Stimulated activated naive B cell treated with anti-CD40 and anti-IgM and Interleukin-4, amounts not matched to agents 10 μg/mL and 1 μg/mL and 100 μg/mL, for 72 hours (primary cell): ENCODE measurements at regions not wholly inside any gene's neighbourhood (a gene's known extent, or its start where the extent isn't known, plus 50 kb on each side); places are given as distances from the start of the nearest gene placed in this dataset.

Source experiments
- ATAC-seq, 2 donors: fragments of 150-1000 bp; cut with Tn5 transposase; replicated peaks; 2 replicates each; pipeline ENCODE4 v1.10.0; 2021; ENCODE audit warnings: moderate library complexity in 1 of 2
- DNase-seq: peaks from one replicate; pipeline ENCODE4 v3.0.0; 2021
- H3K27ac Mint-ChIP-seq: one replicate; pipeline ENCODE4 v1.8.0; 2022; ENCODE audit warnings: mild to moderate bottlenecking, mixed read lengths
- H3K27me3 Mint-ChIP-seq, 2 donors: one replicate each; pipeline ENCODE4 v1.8.0; 2022; ENCODE audit warnings: mixed read lengths in 2 of 2
- H3K36me3 Mint-ChIP-seq, 2 donors: one replicate each; pipeline ENCODE4 v1.8.0; 2022; ENCODE audit warnings: mixed read lengths in 2 of 2, mild to moderate bottlenecking in 1 of 2
- H3K4me1 Mint-ChIP-seq, 2 donors: one replicate each; pipeline ENCODE4 v1.8.0; 2022; ENCODE audit warnings: mixed read lengths in 2 of 2, mild to moderate bottlenecking in 1 of 2
- H3K4me3 Mint-ChIP-seq, 2 donors: one replicate each; pipeline ENCODE4 v1.8.0; 2022; ENCODE audit warnings: mild to moderate bottlenecking in 2 of 2, mixed read lengths in 2 of 2, moderate library complexity in 1 of 2
- H3K9me3 Mint-ChIP-seq, 2 donors: one replicate each; pipeline ENCODE4 v1.8.0; 2022; ENCODE audit warnings: mixed read lengths in 2 of 2, mild to moderate bottlenecking in 1 of 2

DNA sequence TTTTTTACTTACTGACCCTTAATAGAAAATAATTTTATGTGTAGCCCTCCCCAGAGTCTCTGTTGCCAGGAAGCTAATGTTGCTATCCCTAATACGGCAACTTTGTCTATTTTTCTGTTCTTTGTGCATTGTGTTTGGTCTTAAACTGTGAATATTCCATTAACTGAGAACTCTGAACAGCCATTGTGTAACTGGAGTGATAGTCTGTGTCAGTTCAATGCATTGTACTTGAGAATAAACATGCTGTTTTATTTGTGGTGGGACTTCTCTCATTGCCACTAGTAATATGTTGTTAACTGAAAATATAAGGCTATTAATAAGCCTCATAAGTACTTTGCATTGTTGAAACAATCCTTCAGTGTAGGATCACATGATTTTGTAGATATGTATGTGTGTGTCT lies 278.3 kb upstream of the DMRT1 start:
- Mint-ChIP-seq H3K4me1 (peaks cover 14 to 28% of the 10 kb centered on the region in 2 donors), H3K4me3 (no peak overlapping the region), H3K36me3 (no peaks in the 10 kb centered on the region), H3K27me3 (peaks cover 12 to 17% of the 10 kb centered on the region in 2 donors), H3K9me3 (peaks cover 0 to 8% of the 10 kb centered on the region in 2 donors), H3K27ac (no peak overlapping the region)
- DNase-seq, result no peak
- no peak for ATAC-seq

DNA sequence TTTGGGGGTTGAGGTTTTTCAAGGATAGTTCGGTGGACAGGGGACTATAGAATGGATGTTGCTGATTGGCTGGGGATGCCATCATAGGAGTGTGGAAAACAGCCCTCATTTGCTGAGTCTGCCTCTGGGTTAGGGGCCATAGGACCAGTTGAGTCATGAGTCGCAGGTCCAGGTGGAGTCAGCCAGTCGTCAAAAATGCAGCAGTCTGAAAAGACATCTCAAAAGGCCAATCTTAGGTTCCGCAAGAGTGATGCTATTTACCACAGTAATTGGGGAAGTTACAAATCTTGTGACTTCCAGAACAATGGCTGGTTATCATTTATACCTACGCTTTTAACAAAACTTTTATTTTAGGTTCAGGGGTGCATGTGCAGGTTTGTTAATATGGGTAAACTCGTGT lies 276.0 kb upstream of the DMRT1 start:
- H3K27me3 Mint-ChIP-seq, result peaks cover 4 to 12% of the 10 kb centered on the region in 2 donors
- peak; percentile 91 to 94 for ATAC-seq
- peak; percentile 6 for DNase-seq

GRCh38 chr9:567128-567746 lies 274.3 kb upstream of the DMRT1 start:
- DNase-seq (no peak), ATAC-seq (peak; percentile 80 to 84)
- Mint-ChIP-seq H3K4me1 (peaks cover 14 to 28% of the 10 kb centered on the region in 2 donors), H3K9me3 (peaks cover 0 to 8% of the 10 kb centered on the region in 2 donors), H3K36me3 (no peaks in the 10 kb centered on the region), H3K27me3 (peaks cover 4 to 12% of the 10 kb centered on the region in 2 donors), H3K4me3 (no peak overlapping the region), H3K27ac (no peak overlapping the region)

More for the DNA sequence above, 276.0 kb upstream of the DMRT1 start:
- Mint-ChIP-seq H3K36me3 (no peaks in the 10 kb centered on the region), H3K4me1 (peaks cover 14 to 28% of the 10 kb centered on the region in 2 donors), H3K27ac (no peak overlapping the region), H3K4me3 (no peak overlapping the region), H3K9me3 (peaks cover 0 to 8% of the 10 kb centered on the region in 2 donors)

GRCh38 chr9:567747-568305 lies 273.7 kb upstream of the DMRT1 start:
- peaks cover 14 to 28% of the 10 kb centered on the region in 2 donors for H3K4me1 Mint-ChIP-seq
- no peak for DNase-seq
- peak in 1 of 2 donors; percentile 19 for ATAC-seq
- H3K4me3 Mint-ChIP-seq, result no peak overlapping the region
- no peak overlapping the region for H3K27ac Mint-ChIP-seq
- peaks cover 0 to 8% of the 10 kb centered on the region in 2 donors for H3K9me3 Mint-ChIP-seq
- peaks cover 4 to 14% of the 10 kb centered on the region in 2 donors for H3K27me3 Mint-ChIP-seq
- no peaks in the 10 kb centered on the region for H3K36me3 Mint-ChIP-seq

DNA sequence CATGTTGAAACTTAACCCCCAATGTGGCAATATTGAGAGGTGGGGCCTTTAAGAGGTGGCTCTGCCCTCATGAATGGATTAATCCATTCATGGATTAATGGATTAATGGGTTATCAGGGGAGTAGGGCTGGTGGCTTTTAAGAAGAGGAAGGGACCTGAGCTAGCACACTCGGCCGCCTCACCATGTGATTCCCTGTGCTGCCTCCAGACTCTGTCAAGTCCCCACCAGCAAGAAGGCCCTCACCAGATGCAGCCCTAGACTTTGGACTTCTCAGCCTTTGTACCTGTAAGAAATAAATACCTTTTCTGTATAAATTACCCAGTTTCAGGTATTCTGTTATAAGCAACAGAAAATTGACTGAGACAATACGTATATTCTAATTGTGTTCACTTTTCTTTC lies 272.2 kb upstream of the DMRT1 start:
- peaks cover 0 to 8% of the 10 kb centered on the region in 2 donors for H3K9me3 Mint-ChIP-seq
- H3K4me3 Mint-ChIP-seq, result no peak overlapping the region
- no peak for DNase-seq
- H3K27me3 Mint-ChIP-seq, result peaks cover 4 to 15% of the 10 kb centered on the region in 2 donors
- no peak for ATAC-seq
- no peak overlapping the region for H3K27ac Mint-ChIP-seq
- no peaks in the 10 kb centered on the region for H3K36me3 Mint-ChIP-seq
- peaks cover 14 to 28% of the 10 kb centered on the region in 2 donors for H3K4me1 Mint-ChIP-seq

DNA sequence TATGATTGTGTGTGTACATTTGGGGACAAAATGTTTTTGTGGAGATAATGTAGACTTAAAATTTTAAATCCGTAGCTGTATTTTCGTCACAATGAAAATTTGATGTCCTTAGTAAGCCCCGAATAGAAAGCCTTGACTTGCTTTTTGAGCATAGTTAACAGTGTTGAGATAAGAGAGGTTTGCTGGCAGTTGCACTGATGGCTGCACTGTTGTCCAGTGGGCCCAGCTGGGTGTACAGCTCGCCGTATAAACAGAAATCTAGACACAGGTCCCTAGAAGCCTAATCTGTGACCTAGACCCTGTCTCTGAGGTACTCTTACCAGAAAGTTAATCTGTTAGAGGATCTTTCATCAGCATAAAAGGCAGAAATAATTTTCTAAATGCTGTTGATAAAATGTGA lies 271.3 kb upstream of the DMRT1 start:
- Mint-ChIP-seq H3K27me3 (peaks cover 0 to 15% of the 10 kb centered on the region in 2 donors), H3K36me3 (no peaks in the 10 kb centered on the region), H3K27ac (no peak overlapping the region), H3K4me1 (peaks cover 13 to 26% of the 10 kb centered on the region in 2 donors), H3K4me3 (no peak overlapping the region), H3K9me3 (peaks cover 0 to 7% of the 10 kb centered on the region in 2 donors)
- ATAC-seq (no peak), DNase-seq (no peak)

DNA sequence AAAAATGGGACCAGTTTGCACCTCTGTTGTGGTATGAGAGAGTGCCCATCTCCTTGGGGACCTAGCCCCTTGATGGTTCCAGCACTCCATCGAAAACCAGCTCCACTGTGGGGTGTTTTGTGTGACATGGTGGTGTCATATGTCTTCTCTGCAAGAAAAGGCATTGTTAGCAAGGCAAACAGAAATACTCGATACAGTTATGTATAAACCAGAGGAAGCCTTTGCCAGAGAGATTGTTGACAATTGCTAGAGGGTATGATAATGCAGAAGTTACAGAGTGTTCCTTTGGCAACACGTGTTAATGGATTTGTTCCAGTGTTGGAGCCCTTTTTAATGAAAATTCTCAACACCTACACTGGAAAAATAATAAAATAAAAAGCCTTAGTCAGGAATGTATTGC lies 270.4 kb upstream of the DMRT1 start:
- Mint-ChIP-seq H3K27ac (no peak overlapping the region), H3K4me3 (no peak overlapping the region), H3K9me3 (peaks cover 0 to 2% of the 10 kb centered on the region in 2 donors), H3K4me1 (peaks cover 7 to 17% of the 10 kb centered on the region in 2 donors), H3K36me3 (no peaks in the 10 kb centered on the region), H3K27me3 (peaks cover 0 to 15% of the 10 kb centered on the region in 2 donors)
- DNase-seq (no peak), ATAC-seq (no peak)

DNA sequence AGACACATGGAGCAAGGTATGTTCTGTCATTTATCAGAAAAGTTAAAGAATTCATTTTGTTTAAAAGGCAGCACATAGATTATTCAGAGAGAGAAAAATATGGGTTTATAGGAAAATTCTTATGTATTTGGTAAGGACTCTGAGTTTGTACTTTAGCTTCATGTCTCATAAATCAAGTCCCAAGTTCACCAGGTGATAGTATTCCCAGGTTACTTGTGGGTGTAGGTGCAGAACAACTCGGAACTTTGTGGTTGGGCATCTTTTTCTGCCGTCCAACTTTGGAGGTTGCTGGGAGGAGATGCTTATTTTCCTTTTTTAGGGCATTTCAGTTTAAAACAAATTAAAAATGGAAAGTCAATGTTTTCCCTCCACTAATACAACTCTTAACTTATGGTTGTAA lies 269.8 kb upstream of the DMRT1 start:
- H3K4me1 Mint-ChIP-seq, result peaks cover 7 to 14% of the 10 kb centered on the region in 2 donors
- H3K27ac Mint-ChIP-seq, result no peak overlapping the region
- H3K27me3 Mint-ChIP-seq, result peaks cover 0 to 15% of the 10 kb centered on the region in 2 donors
- no peak overlapping the region for H3K4me3 Mint-ChIP-seq
- no peaks in the 10 kb centered on the region for H3K36me3 Mint-ChIP-seq
- DNase-seq (no peak), ATAC-seq (no peak)
- peaks cover 0 to 2% of the 10 kb centered on the region in 2 donors for H3K9me3 Mint-ChIP-seq

DNA sequence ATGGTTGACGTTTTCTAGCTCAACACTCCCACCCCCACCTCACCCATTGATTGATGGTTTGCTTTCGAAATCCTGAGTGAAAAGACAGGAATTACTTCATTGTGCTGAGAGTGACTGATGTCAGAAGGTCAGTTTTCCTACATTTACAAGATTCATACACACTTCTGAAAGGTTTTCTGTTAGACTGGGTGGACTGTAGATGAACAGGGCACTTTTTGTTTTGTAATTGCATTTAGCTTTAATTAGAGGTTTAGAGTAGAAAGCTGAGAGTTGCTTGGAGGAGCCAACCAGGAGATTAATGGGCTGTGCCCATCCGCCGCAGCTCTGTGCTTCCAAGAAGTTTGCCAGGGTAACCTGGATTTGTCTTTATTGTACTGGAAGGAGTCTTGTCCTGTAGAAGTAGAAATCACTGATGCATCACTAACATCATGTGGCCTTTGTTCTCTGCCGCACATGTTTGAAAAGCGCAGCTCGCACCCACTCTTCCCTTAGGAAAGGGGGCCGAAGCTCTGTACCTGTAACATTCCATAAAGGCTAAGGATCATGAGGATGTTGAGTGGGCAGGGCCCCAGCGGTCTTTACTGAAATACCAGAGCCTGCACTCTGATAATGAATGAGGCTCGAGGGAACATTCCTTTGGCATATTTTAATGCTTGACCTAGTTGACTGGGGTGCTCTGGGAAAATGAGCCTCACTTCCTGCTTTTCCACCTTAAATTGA lies 267.6 kb upstream of the DMRT1 start:
- ATAC-seq (no peak), DNase-seq (no peak)
- peaks cover 0 to 15% of the 10 kb centered on the region in 2 donors for H3K27me3 Mint-ChIP-seq
- peaks cover 0 to 3% of the 10 kb centered on the region in 2 donors for H3K9me3 Mint-ChIP-seq
- no peak overlapping the region for H3K4me3 Mint-ChIP-seq
- H3K36me3 Mint-ChIP-seq, result peaks cover 0 to 3% of the 10 kb centered on the region in 2 donors
- no peak overlapping the region for H3K27ac Mint-ChIP-seq
- no peaks in the 10 kb centered on the region for H3K4me1 Mint-ChIP-seq

DNA sequence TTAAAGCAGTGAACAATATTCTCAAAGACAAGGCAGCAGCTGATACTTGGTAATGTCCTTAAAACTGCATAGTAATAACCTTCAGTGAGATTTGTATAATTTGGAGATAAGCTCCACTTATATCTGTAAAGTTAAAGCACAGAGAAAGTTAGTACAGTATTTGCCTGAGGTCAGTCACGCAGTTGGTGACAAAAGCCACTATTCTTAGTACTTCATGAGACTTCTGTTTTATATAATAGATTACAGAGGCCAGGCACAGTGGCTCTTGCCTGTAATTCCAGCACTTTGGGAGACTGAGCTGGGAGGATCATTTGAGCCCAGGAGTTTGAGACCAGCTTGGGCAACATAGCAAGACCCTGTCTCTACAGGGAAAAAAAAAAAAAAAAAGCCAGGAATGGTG lies 266.4 kb upstream of the DMRT1 start:
- Mint-ChIP-seq H3K9me3 (peaks cover 0 to 3% of the 10 kb centered on the region in 2 donors), H3K36me3 (peaks cover 0 to 3% of the 10 kb centered on the region in 2 donors), H3K4me1 (no peaks in the 10 kb centered on the region), H3K27me3 (peaks cover 8 to 23% of the 10 kb centered on the region in 2 donors), H3K4me3 (no peak overlapping the region), H3K27ac (no peak overlapping the region)
- DNase-seq, result no peak
- no peak for ATAC-seq

- peaks cover 0 to 5% of the 10 kb centered on the region in 2 donors for H3K9me3 Mint-ChIP-seq
- no peaks in the 10 kb centered on the region for H3K4me1 Mint-ChIP-seq
- H3K27ac Mint-ChIP-seq, result no peak overlapping the region
- DNase-seq (no peak), ATAC-seq (no peak)
- H3K27me3 Mint-ChIP-seq, result peaks cover 8 to 15% of the 10 kb centered on the region in 2 donors
- H3K4me3 Mint-ChIP-seq, result no peak overlapping the region
- peaks cover 0 to 3% of the 10 kb centered on the region in 2 donors for H3K36me3 Mint-ChIP-seq
Measured at GRCh38 chr9:580652-581342, 260.7 kb upstream of the DMRT1 start.

DNA sequence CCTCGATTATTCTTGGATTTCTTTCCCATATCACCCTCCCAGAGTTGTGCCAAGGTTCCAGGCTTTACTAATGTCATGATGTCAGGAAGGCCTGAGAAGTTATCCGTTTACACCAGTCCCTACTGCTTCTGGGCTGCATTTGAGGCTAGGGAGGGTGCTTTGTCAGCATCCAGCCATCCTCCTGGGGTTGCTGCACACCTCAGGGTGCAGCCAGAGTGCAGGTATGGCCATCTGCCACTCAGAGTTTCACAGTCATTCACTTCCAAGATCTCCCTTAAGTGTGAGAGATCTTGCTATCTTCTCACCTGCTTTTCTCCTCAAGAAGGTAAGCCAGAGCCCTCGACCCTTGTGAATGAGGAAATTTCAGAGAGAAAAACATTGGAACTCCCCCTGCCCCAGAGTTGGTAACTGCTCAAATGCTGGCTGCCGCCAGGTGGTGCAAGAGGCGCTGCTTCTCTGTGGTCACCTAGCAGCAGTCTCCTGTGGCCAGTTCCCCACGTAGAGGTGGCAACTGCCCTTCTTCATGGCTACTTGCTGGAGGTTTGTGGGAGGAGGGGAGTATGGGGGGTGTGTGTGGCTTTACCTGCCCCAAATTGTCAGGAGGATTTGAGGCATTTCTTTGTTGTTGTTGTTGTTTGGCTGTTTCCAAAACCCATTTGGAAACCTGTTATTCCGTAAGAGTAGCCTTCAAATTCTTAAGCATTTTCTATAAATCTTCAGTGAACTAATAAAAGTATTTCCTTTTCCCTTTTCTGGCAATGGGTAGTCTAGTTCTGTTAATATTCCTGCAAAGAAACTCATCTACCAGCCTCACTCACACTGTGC lies 259.6 kb upstream of the DMRT1 start:
- H3K4me3 Mint-ChIP-seq, result no peak overlapping the region

GRCh38 chr9:582775-583174 lies 258.7 kb upstream of the DMRT1 start:
- DNase-seq (no peak), ATAC-seq (no peak)
- no peak overlapping the region for H3K27ac Mint-ChIP-seq
- no peak overlapping the region for H3K4me3 Mint-ChIP-seq
- no peaks in the 10 kb centered on the region for H3K4me1 Mint-ChIP-seq
- H3K36me3 Mint-ChIP-seq, result no peaks in the 10 kb centered on the region
- peaks cover 8 to 15% of the 10 kb centered on the region in 2 donors for H3K27me3 Mint-ChIP-seq
- H3K9me3 Mint-ChIP-seq, result peaks cover 0 to 2% of the 10 kb centered on the region in 2 donors

More for the DNA sequence above, 259.6 kb upstream of the DMRT1 start:
- ATAC-seq, result no peak
- no peaks in the 10 kb centered on the region for H3K4me1 Mint-ChIP-seq
- no peak for DNase-seq
- H3K27ac Mint-ChIP-seq, result no peak overlapping the region
- H3K9me3 Mint-ChIP-seq, result peaks cover 0 to 4% of the 10 kb centered on the region in 2 donors
- H3K27me3 Mint-ChIP-seq, result peaks cover 8 to 15% of the 10 kb centered on the region in 2 donors
- peaks cover 0 to 2% of the 10 kb centered on the region in 2 donors for H3K36me3 Mint-ChIP-seq
